KMS-11 (cell line): ENCODE measurements at regions not wholly inside any gene's neighbourhood (a gene's known extent, or its start where the extent isn't known, plus 50 kb on each side); places are given as distances from the start of the nearest gene placed in this dataset.

Experiments used
- H2AFZ ChIP-seq: fragments of 200-600 bp; sonication (generic); 2 replicates; pipeline ENCODE4 v1.6.1; 2016; ENCODE audit warnings: antibody characterized with exemption, mixed run types, low read depth
- H3K27ac ChIP-seq: fragments of 200-600 bp; sonication (generic); 2 replicates; pipeline ENCODE4 v1.6.1; 2016; ENCODE audit warnings: mild to moderate bottlenecking, mixed run types
- H3K27me3 ChIP-seq: fragments of 200-600 bp; sonication (generic); 2 replicates; pipeline ENCODE4 v1.6.1; 2017; ENCODE audit warnings: mild to moderate bottlenecking, low read depth, mixed run types, moderate library complexity; ENCODE audit not compliant: insufficient read depth
- H3K36me3 ChIP-seq: fragments of 200-600 bp; sonication (generic); 2 replicates; pipeline ENCODE4 v1.6.1; 2017; ENCODE audit warnings: mild to moderate bottlenecking, mixed run types; ENCODE audit not compliant: insufficient read depth
- H3K4me1 ChIP-seq: fragments of 200-600 bp; sonication (generic); 2 replicates; pipeline ENCODE4 v1.6.1; 2016; ENCODE audit warnings: mild to moderate bottlenecking, low read depth, mixed run types; ENCODE audit not compliant: poor library complexity, severe bottlenecking
- H3K4me2 ChIP-seq: fragments of 200-600 bp; sonication (generic); 2 replicates; pipeline ENCODE4 v1.7.0; 2016; ENCODE audit warnings: mild to moderate bottlenecking, mixed run types
- H3K4me3 ChIP-seq: fragments of 200-600 bp; sonication (generic); IDR thresholded peaks from 2 replicates; pipeline ENCODE4 v1.6.1; 2017; ENCODE audit warnings: low read depth, low read length, mixed read lengths; ENCODE audit not compliant: insufficient read depth
- H3K79me2 ChIP-seq: fragments of 200-600 bp; sonication (generic); 2 replicates; pipeline ENCODE4 v1.6.1; 2016; ENCODE audit warnings: low read depth, mixed run types; ENCODE audit not compliant: insufficient read depth
- H3K9ac ChIP-seq: fragments of 200-600 bp; sonication (generic); 2 replicates; pipeline ENCODE4 v1.6.1; 2016; ENCODE audit warnings: mild to moderate bottlenecking, mixed run types
- H4K20me1 ChIP-seq: fragments of 200-600 bp; sonication (generic); 2 replicates; pipeline ENCODE4 v1.6.1; 2016; ENCODE audit warnings: mild to moderate bottlenecking, mixed run types; ENCODE audit not compliant: insufficient read depth
- TF ChIP-seq, protein P1 (sequence below): fragments of 200-600 bp; sonication (generic); conservative IDR thresholded peaks from 2 replicates; pipeline ENCODE4 v1.6.1; 2017; ENCODE audit warnings: low read depth, mild to moderate bottlenecking, antibody characterized with exemption, low read length, moderate library complexity, mixed read lengths

DNA sequence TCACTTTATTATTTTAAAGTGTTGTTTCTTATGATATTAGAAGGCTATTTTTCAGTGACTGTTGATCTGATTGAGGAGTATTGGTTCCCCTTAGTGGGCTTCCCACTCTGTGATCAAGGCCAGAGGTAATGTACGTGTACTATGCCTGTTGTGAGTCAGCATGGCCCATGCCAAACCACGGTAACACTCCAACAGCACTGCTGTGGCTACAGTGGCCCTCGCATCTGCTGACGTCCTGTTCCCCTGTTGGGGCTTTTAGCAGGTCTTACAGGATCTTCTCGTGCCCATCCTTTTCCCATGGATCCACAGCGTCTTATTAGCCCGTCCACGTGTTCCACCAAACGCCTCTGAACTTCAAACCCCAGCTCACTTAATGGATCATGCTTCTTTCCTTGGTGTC, 964.6 kb upstream of the CELF2 start:
- TF ChIP-seq, protein P1, sequence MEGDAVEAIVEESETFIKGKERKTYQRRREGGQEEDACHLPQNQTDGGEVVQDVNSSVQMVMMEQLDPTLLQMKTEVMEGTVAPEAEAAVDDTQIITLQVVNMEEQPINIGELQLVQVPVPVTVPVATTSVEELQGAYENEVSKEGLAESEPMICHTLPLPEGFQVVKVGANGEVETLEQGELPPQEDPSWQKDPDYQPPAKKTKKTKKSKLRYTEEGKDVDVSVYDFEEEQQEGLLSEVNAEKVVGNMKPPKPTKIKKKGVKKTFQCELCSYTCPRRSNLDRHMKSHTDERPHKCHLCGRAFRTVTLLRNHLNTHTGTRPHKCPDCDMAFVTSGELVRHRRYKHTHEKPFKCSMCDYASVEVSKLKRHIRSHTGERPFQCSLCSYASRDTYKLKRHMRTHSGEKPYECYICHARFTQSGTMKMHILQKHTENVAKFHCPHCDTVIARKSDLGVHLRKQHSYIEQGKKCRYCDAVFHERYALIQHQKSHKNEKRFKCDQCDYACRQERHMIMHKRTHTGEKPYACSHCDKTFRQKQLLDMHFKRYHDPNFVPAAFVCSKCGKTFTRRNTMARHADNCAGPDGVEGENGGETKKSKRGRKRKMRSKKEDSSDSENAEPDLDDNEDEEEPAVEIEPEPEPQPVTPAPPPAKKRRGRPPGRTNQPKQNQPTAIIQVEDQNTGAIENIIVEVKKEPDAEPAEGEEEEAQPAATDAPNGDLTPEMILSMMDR: no peak
- no peaks in the 10 kb centered on the region for H4K20me1 ChIP-seq
- H3K27ac ChIP-seq: no peak overlapping the region
- no peak overlapping the region for H2AFZ ChIP-seq
- H3K79me2 ChIP-seq: no peaks in the 10 kb centered on the region
- no peaks in the 10 kb centered on the region for H3K36me3 ChIP-seq
- H3K27me3 ChIP-seq: no peaks in the 10 kb centered on the region
- H3K4me3 ChIP-seq: no peak overlapping the region
- no peak overlapping the region for H3K9ac ChIP-seq
- no peaks in the 10 kb centered on the region for H3K4me1 ChIP-seq
- no peak overlapping the region for H3K4me2 ChIP-seq

DNA sequence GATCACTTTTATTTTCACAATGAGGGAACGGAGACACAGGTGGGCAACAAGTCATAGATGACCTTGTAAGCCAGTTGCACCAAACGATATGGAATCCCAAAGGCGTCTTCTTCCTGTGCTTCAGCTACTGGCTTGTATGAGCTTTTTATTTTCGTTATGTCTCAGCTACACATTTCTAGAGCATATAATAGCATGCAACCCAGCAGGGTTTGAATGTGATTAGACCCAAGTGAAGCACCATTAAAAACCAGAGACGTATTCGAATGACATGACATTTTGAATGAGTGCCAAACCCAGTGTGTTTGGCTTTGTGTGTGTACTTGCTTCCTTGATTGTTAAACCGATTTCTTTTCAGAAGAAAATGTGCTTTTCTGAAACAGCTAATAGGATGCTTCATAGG, 963.2 kb upstream of the CELF2 start:
- H2AFZ ChIP-seq: no peak overlapping the region
- no peaks in the 10 kb centered on the region for H3K36me3 ChIP-seq
- TF ChIP-seq, protein P1: no peak
- no peaks in the 10 kb centered on the region for H4K20me1 ChIP-seq
- H3K79me2 ChIP-seq: no peaks in the 10 kb centered on the region
- H3K4me2 ChIP-seq: no peak overlapping the region
- no peak overlapping the region for H3K4me3 ChIP-seq
- H3K27ac ChIP-seq: no peak overlapping the region
- no peak overlapping the region for H3K9ac ChIP-seq
- no peaks in the 10 kb centered on the region for H3K27me3 ChIP-seq
- no peaks in the 10 kb centered on the region for H3K4me1 ChIP-seq

DNA sequence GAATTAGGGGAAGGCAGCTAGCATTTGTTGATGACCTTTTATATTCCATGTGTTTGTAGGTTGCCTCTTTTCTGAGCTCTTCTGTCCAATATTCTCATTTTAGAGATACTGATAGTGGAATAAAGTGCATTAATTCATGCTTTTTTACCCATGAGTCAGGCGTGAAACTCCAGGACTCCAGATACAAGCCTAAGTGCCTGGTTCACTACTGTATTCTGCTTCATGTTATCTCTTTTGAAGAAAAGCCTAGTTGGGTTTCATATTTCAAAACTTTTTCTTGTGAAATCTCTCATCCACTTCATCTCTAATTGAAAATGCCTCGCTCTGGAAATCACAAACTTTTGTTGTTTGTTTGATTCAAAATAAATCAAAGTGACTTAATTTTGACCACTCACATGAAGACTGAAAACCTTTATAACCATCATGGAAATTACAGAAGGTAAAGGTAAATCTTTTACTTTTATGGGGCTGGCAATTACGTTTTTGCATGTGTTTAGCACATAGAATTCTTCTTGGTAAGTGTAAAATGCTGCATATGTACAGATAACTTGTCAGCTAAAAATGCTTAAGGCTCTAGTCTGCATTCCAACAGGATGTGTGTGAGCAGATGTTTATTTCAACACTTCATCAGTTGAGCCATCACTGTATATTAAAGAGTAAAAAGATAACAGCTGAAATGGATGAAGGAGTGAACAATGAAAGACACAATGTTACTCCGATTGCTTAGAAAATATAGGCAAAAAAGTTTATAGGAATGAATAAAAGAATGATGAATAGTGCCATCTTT, 961.8 kb upstream of the CELF2 start:
- Histone ChIP-seq H4K20me1 (no peaks in the 10 kb centered on the region), H3K4me2 (no peak overlapping the region), H3K36me3 (no peaks in the 10 kb centered on the region), H3K9ac (no peak overlapping the region), H2AFZ (no peak overlapping the region), H3K79me2 (no peaks in the 10 kb centered on the region), H3K27me3 (no peaks in the 10 kb centered on the region), H3K4me3 (no peak overlapping the region), H3K27ac (no peak overlapping the region), H3K4me1 (no peaks in the 10 kb centered on the region)
- TF ChIP-seq, protein P1: no peak

DNA sequence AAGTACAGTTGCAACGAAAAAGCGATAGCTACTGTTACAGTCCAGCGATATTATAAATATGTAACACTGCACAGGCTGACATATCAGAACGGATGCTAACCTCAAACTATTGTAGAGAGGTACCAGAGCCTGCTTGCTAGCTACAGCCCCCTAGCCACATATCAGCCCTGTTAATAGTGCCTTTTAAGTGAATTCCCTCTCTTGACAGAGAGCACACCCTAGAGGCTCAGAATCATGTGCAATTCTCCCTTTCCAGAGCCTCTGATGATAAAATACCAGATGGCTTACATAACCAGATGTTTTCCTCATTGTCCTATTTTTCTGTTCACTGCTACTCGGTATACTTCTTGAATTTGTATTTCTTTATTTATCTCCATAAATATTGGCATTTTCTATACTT, 960.7 kb upstream of the CELF2 start:
- no peaks in the 10 kb centered on the region for H3K36me3 ChIP-seq
- no peak overlapping the region for H3K4me3 ChIP-seq
- no peaks in the 10 kb centered on the region for H4K20me1 ChIP-seq
- no peak overlapping the region for H3K9ac ChIP-seq
- H3K4me1 ChIP-seq: no peaks in the 10 kb centered on the region
- TF ChIP-seq, protein P1: no peak
- H3K79me2 ChIP-seq: no peaks in the 10 kb centered on the region
- H3K27ac ChIP-seq: no peak overlapping the region
- no peak overlapping the region for H3K4me2 ChIP-seq
- H2AFZ ChIP-seq: no peak overlapping the region
- H3K27me3 ChIP-seq: no peaks in the 10 kb centered on the region
